Adrenal gland (tissue), 5 donors: ENCODE measurements at regions not wholly inside any gene's neighbourhood (a gene's known extent, or its start where the extent isn't known, plus 50 kb on each side); places are given as distances from the start of the nearest gene placed in this dataset.
A peak's percentile ranks its signal among the peaks of the same experiment; 100 is the strongest.

Experiments used
- CTCF ChIP-seq, 6 experiments: fragments of 450-650 bp in 4 of 6; fragments of 200-600 bp in 2 of 6; sonication (generic) in 1 of 6; IDR thresholded peaks; 1 replicate in 5 of 6; 2 replicates in 1 of 6; pipeline versions ENCODE4 v1.5.1 to v1.8.0; 2016 to 2021; ENCODE audit warnings: antibody characterized with exemption in 6 of 6, mild to moderate bottlenecking in 2 of 6, moderate library complexity in 1 of 6
- POLR2A ChIP-seq, 2 donors: fragments of 450-650 bp; IDR thresholded peaks; one replicate each; pipeline ENCODE4 v1.6.1; 2017; ENCODE audit warnings: antibody characterized with exemption in 2 of 2, mild to moderate bottlenecking in 2 of 2, moderate library complexity in 1 of 2
- donor health status: DM: no; HTN: no; CAD: no.

- TF ChIP-seq CTCF (IDR thresholded peaks at IDR 0.05) (peak; percentile 50 to 82 (median 75)), POLR2A (IDR thresholded peaks at IDR 0.05) (no peak)
Observed at GRCh38 chr12:104877103-104877705, 80.9 kb downstream of the SLC41A2 start.
